ENCODE measurements at regions not wholly inside any gene's neighbourhood (a gene's known extent, or its start where the extent isn't known, plus 50 kb on each side); places are given as distances from the start of the nearest gene placed in this dataset.

- TF ChIP-seq, protein P1, sequence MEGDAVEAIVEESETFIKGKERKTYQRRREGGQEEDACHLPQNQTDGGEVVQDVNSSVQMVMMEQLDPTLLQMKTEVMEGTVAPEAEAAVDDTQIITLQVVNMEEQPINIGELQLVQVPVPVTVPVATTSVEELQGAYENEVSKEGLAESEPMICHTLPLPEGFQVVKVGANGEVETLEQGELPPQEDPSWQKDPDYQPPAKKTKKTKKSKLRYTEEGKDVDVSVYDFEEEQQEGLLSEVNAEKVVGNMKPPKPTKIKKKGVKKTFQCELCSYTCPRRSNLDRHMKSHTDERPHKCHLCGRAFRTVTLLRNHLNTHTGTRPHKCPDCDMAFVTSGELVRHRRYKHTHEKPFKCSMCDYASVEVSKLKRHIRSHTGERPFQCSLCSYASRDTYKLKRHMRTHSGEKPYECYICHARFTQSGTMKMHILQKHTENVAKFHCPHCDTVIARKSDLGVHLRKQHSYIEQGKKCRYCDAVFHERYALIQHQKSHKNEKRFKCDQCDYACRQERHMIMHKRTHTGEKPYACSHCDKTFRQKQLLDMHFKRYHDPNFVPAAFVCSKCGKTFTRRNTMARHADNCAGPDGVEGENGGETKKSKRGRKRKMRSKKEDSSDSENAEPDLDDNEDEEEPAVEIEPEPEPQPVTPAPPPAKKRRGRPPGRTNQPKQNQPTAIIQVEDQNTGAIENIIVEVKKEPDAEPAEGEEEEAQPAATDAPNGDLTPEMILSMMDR (IDR thresholded peaks at IDR 0.05), result no peak
- TF ChIP-seq POLR2AphosphoS5 (IDR thresholded peaks at IDR 0.05) (no peak), POLR2A (IDR thresholded peaks at IDR 0.05) (no peak)
These were observed 86.2 kb upstream of the SAMSN1 start for GRCh38 chr21:14632359-14632758.
